Pancreas (tissue), 10 donors: ENCODE measurements at regions not wholly inside any gene's neighbourhood (a gene's known extent, or its start where the extent isn't known, plus 50 kb on each side); places are given as distances from the start of the nearest gene placed in this dataset.
A peak's percentile ranks its signal among the peaks of the same experiment; 100 is the strongest.

Source experiments
- ATAC-seq, 4 donors: fragments of 200-7000 bp; cut with Tn5 transposase; one replicate each; pipeline versions ENCODE4 v1.8.0 to v1.9.1; 2020; ENCODE audit warnings: mild to moderate bottlenecking in 4 of 4, moderate library complexity in 4 of 4
- DNase-seq, 6 donors: peaks; one replicate each; pipeline ENCODE4 v3.0.0-alpha.2; 2020
- FAIRE-seq: peaks from 2 replicates; lab custom pipeline; 2012; peaks lifted over from hg19 to GRCh38; lab: Jason Lieb, UNC
- H3K27ac ChIP-seq, 4 donors: fragments of 200-600 bp; sonication (generic); 1 replicate in 3 of 4; 2 replicates in 1 of 4; pipeline versions ENCODE4 v1.5.0 to v1.8.0; 2020
- H3K27me3 ChIP-seq, 4 donors: fragments of 200-600 bp; one replicate each; pipeline ENCODE4 v1.8.0; 2021
- H3K36me3 ChIP-seq, 3 donors: fragments of 200-600 bp; sonication (generic) in 1 of 3; one replicate each; pipeline versions ENCODE4 v1.5.0 to v1.8.0; 2020 to 2021
- H3K4me1 ChIP-seq, 3 donors: fragments of 200-600 bp; one replicate each; pipeline ENCODE4 v1.8.0; 2021
- H3K4me3 ChIP-seq, 4 donors: fragments of 200-600 bp; sonication (generic) in 2 of 4; one replicate each; pipeline versions ENCODE4 v1.5.0 to v1.8.0; 2020 to 2021
- H3K9me3 ChIP-seq, 4 donors: fragments of 200-600 bp; one replicate each; pipeline ENCODE4 v1.8.0; 2021
- WGBS, 2 donors: extraction: QIAGEN DNeasy Blood & Tissue Kit; methylation state at CpG; one replicate each; pipeline ENCODE4 v1.1.7; 2013; 5-methylcytosine and 5-hydroxymethylcytosine counted together
- intact Hi-C, 3 donors: fragments of 100-400 bp; cut with DNase I; formaldehyde crosslinking; loops; one replicate each; pipeline versions ENCODE4 v1.11.1 to v1.14.2; 2022
- TF ChIP-seq, protein P1 (sequence below), 4 donors: fragments of 200-600 bp; sonication (generic) in 3 of 4; IDR thresholded peaks; one replicate each; pipeline versions ENCODE4 v1.5.0 to v1.8.0; 2021; ENCODE audit warnings: antibody characterized with exemption in 4 of 4
- donor health status: healthy with polysubstance abuse.
- donor health status: DM: no; HTN: no; CAD: no; lungs with moderate emphysema.
- donor health status: DM: no; HTN: no; CAD: no.
- donor health status: control.
- donor health status: control.
- donor health status: Bipolar disorder and iron deficiency.
- donor health status: DM: yes; HTN: yes; CAD: no.
- donor health status: DM: no; HTN: no; CAD: no.
- donor health status: DM: no; HTN: no; CAD: no.
- donor health status: DM: yes; HTN: yes; CAD: no.

DNA sequence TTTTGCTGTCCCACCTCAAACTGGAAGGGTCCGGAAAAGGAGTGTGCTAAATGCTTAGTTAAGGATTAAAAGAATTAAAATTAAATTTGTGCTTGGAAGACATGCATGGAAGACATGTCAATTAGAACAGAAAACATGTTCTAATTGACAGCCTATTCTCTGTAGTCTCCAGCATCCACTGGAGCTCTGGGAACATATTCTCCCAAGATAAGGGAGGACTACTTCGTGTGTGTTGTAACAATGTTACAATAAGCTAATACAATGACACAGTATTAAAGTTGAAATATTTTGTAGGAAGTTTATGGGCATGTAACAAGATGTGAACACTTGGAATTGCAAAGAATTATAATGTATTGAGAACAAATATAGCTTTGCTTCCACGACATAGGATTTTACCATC, 567.4 kb upstream of the CITED2 start:
- 19 to 20% methylated on average over 3 of the region's 3 CpGs for WGBS, 2 donors
- FAIRE-seq: no peak

DNA sequence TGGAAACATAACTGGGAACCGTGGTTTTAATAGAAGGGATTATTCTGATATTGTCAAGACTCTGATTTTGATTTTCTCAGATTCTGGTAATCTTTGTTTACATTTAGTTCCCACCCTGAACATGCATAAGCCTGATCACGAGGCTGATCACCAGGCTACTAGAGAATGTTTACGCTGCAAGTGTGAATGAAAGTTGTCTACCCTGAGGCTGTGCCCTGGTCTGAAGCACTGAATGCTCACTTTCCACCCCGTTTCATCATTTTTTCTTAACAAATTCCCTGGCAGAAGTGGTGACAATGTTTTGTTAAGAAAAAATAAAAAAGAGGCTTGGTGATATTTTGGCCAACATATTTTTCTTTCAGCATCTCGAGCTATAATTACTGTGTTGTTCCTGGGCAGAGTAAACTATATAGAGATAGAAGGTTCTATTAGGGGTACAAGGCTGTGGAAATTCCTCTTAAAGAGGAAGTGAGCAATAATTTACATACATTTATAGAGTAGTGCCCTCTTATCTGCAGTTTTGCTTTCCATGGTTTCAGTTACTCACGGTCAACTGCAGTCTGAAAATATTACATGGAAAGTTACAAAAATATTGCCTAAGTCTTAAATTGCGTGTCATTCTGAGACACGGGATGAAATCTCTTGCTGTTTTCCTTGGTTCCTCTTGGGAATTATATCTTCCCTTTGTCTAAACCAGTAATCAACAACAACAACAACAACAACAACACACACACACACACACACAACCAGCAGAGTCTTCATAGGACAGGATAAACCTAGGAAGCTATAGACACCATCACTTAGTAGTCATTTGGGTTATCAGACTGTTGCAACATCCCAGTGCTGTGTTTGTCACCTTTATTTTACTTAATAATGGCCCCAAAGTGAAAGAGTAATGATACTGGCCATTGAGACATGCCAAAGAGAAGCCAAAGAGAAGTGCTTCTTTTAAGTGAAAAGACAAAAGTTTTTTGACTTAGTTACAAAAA, 566.6 kb upstream of the CITED2 start:
- no peaks in the 10 kb centered on the region for H3K36me3 ChIP-seq
- TF ChIP-seq, protein P1, sequence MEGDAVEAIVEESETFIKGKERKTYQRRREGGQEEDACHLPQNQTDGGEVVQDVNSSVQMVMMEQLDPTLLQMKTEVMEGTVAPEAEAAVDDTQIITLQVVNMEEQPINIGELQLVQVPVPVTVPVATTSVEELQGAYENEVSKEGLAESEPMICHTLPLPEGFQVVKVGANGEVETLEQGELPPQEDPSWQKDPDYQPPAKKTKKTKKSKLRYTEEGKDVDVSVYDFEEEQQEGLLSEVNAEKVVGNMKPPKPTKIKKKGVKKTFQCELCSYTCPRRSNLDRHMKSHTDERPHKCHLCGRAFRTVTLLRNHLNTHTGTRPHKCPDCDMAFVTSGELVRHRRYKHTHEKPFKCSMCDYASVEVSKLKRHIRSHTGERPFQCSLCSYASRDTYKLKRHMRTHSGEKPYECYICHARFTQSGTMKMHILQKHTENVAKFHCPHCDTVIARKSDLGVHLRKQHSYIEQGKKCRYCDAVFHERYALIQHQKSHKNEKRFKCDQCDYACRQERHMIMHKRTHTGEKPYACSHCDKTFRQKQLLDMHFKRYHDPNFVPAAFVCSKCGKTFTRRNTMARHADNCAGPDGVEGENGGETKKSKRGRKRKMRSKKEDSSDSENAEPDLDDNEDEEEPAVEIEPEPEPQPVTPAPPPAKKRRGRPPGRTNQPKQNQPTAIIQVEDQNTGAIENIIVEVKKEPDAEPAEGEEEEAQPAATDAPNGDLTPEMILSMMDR (IDR thresholded peaks at IDR 0.05): no peak
- H3K9me3 ChIP-seq: no peaks in the 10 kb centered on the region
- ATAC-seq: peak in 2 of 4 donors; percentile 27 to 37
- H3K27me3 ChIP-seq: no peaks in the 10 kb centered on the region
- peaks cover 0 to 10% (median 10%) of the 10 kb centered on the region in 3 donors for H3K4me1 ChIP-seq
- WGBS, 2 donors: 71 to 76% methylated on average over 8 of the region's 8 CpGs
- FAIRE-seq: no peak
- H3K27ac ChIP-seq: no peak overlapping the region
- intact Hi-C loops: no loop called here
- H3K4me3 ChIP-seq: no peak overlapping the region
- no peak for DNase-seq

More for the DNA sequence above, 567.4 kb upstream of the CITED2 start:
- TF ChIP-seq, protein P1 (IDR thresholded peaks at IDR 0.05): no peak
- Histone ChIP-seq H3K27ac (no peak overlapping the region), H3K27me3 (no peaks in the 10 kb centered on the region), H3K4me1 (peaks cover 0 to 10% (median 10%) of the 10 kb centered on the region in 3 donors), H3K9me3 (no peaks in the 10 kb centered on the region), H3K4me3 (no peak overlapping the region), H3K36me3 (no peaks in the 10 kb centered on the region)
- DNase-seq (no peak), ATAC-seq (no peak)
- intact Hi-C loops: no loop called here

DNA sequence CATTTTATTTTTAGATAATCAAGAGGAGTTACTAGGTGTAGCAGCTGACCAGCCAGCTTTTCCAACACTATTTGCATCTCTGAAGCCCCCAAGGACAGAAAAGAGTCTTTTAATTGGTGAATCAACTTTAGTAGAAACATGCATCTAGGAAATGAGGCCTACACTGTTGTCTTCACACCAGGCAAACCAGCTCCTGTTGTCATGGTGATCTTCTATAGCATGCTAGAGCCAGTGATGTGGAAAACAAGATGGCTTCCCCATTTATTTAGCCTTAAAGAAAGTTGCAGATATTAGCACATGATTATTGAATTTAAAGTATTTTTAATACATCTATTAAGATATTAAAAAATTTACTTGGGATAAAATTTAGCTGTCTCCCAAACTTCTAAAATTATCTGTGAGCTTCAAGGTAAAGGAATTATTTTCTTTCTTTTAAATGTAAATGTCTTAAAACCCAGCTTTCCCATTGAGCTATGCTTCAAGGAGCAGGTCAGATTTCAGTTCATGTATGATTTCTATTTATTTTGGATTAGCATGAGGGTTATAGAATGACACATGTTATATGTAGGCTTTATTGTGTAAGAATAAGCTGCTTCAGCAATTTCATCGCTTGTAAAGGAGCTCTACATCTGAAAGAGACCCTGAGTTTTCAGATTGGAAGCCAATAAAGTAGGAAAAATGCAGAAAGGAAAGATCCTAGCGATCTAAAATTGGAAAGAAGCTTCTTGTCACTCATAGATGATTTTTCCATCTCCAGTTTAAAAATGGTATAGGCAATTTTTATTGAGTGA, 564.9 kb upstream of the CITED2 start:
- no peak for DNase-seq
- ATAC-seq: no peak
- intact Hi-C loops: no loop called here
- no peak overlapping the region for H3K4me3 ChIP-seq
- peaks cover 0 to 10% (median 10%) of the 10 kb centered on the region in 3 donors for H3K4me1 ChIP-seq
- no peaks in the 10 kb centered on the region for H3K9me3 ChIP-seq
- 92% methylated on average over 2 of the region's 2 CpGs for WGBS, 2 donors
- H3K36me3 ChIP-seq: no peaks in the 10 kb centered on the region
- FAIRE-seq: no peak
- TF ChIP-seq, protein P1 (IDR thresholded peaks at IDR 0.05): no peak
- H3K27me3 ChIP-seq: no peaks in the 10 kb centered on the region
- H3K27ac ChIP-seq: no peak overlapping the region

DNA sequence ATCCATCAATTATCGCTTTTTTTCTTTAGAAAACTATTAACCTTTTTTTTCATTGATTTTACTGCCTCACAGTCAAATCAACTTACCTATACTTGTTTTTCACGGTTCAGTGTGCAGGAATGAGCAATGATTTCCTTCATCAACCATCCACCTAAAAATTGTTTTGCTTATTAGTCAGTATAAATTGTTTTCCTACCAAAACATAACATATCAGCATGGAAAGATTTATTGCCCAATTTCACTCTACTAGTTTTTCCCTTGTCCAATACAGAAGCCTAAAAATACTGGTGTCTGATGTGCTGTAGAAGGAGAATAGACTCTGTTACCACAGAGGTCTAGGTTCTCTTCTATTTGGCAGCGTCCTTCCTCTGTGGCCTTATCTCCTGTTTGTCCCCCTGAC, 558.2 kb upstream of the CITED2 start:
- DNase-seq (no peak), ATAC-seq (no peak), FAIRE-seq (no peak)
- Histone ChIP-seq H3K36me3 (no peaks in the 10 kb centered on the region), H3K4me3 (no peak overlapping the region), H3K27ac (no peak overlapping the region), H3K9me3 (no peaks in the 10 kb centered on the region), H3K27me3 (no peaks in the 10 kb centered on the region), H3K4me1 (no peaks in the 10 kb centered on the region)
- TF ChIP-seq, protein P1 (IDR thresholded peaks at IDR 0.05): no peak
- intact Hi-C loops: no loop called here
- 46 to 52% methylated on average over 3 of the region's 3 CpGs for WGBS, 2 donors
